ENCODE measurements at regions not wholly inside any gene's neighbourhood (a gene's known extent, or its start where the extent isn't known, plus 50 kb on each side); places are given as distances from the start of the nearest gene placed in this dataset.

- ChIA-PET CTCF (interaction anchor here (0.8 to 1.0 kb wide), 2 partner anchors 11 to 15 kb away, joined by 3 read pairs; no protein-coding TSS in a partner anchor), POLR2A (interaction anchor here (0.5 kb wide), 1 partner anchor 79 kb away, joined by 4 read pairs; no protein-coding TSS in a partner anchor)
- no peak for TF ChIP-seq ZNF513 (tag by site-specific recombination; IDR thresholded peaks at IDR 0.05)
- TF ChIP-seq ZNF280D (tag by site-specific recombination; IDR thresholded peaks at IDR 0.05) = no peak
- no peak for TF ChIP-seq ZNF692 (tag by site-specific recombination; IDR thresholded peaks at IDR 0.05)
- TF ChIP-seq ZNF707 (tag by site-specific recombination; IDR thresholded peaks at IDR 0.05) = no peak
- Histone ChIP-seq H3K4me1 (ENCODE audit: control insufficient read depth, insufficient read depth, low read length) (no peaks in the 10 kb centered on the region), H3K36me3 (ENCODE audit: control insufficient read depth in 2 of 2, insufficient read depth in 1 of 2, low read length in 2 of 2) (no peaks in the 10 kb centered on the region), H3K27ac (ENCODE audit: extremely low read depth, low read depth, low read length) (no peak overlapping the region), H3K4me3 (ENCODE audit: low read depth, low read length) (no peak overlapping the region), H3K9me3 (ENCODE audit: control insufficient read depth, insufficient read depth, low read depth, low read length) (no peaks in the 10 kb centered on the region)
These were observed 51.5 kb downstream of the IRAG1 start for GRCh38 chr11:10641912-10642697.

- Histone ChIP-seq H3K9me3 (ENCODE audit: control insufficient read depth, insufficient read depth, low read depth, low read length) (no peaks in the 10 kb centered on the region), H3K36me3 (ENCODE audit: control insufficient read depth in 2 of 2, insufficient read depth in 1 of 2, low read length in 2 of 2) (no peaks in the 10 kb centered on the region), H3K4me1 (ENCODE audit: control insufficient read depth, insufficient read depth, low read length) (no peaks in the 10 kb centered on the region), H3K27ac (ENCODE audit: extremely low read depth, low read depth, low read length) (no peak overlapping the region), H3K4me3 (ENCODE audit: low read depth, low read length) (no peak overlapping the region)
- CTCF ChIA-PET = interaction anchor here (0.6 to 1.0 kb wide), 2 partner anchors 20 to 228 kb away, joined by 3 to 4 read pairs; no protein-coding TSS in a partner anchor
- POLR2A ChIA-PET = no interaction called here
- TF ChIP-seq ZSCAN23 (tag by site-specific recombination; IDR thresholded peaks at IDR 0.05) (no peak), ZNF138 (tag by site-specific recombination; IDR thresholded peaks at IDR 0.05; ENCODE audit: borderline replicate concordance) (no peak), ZNF266 (tag by site-specific recombination; IDR thresholded peaks at IDR 0.05; ENCODE audit: low read depth) (no peak), ZNF37A (tag by site-specific recombination; IDR thresholded peaks at IDR 0.05) (no peak), ZNF585B (tag by site-specific recombination; IDR thresholded peaks at IDR 0.05) (no peak), TRIM28 (IDR thresholded peaks at IDR 0.05; ENCODE audit: borderline replicate concordance, low read length) (no peak), ZNF600 (tag by site-specific recombination; IDR thresholded peaks at IDR 0.05) (no peak), ZNF133 (tag by site-specific recombination; IDR thresholded peaks at IDR 0.05) (no peak), ZNF239 (tag by site-specific recombination; IDR thresholded peaks at IDR 0.05) (no peak), PRDM10 (tag by site-specific recombination; IDR thresholded peaks at IDR 0.05) (no peak), KLF7 (tag by site-specific recombination; IDR thresholded peaks at IDR 0.05; ENCODE audit: borderline replicate concordance) (no peak), PRDM2 (tag by site-specific recombination; IDR thresholded peaks at IDR 0.05; ENCODE audit: borderline replicate concordance) (no peak)
These were observed 52.2 kb downstream of the IRAG1 start for GRCh38 chr11:10641177-10641911.
